HG03342 (cell line): ENCODE measurements at regions not wholly inside any gene's neighbourhood (a gene's known extent, or its start where the extent isn't known, plus 50 kb on each side); places are given as distances from the start of the nearest gene placed in this dataset.

Experiments
- ATAC-seq: cut with Tn5 transposase; IDR thresholded peaks from one replicate; pipeline ENCODE4 v1.9.1; 2021; ENCODE audit warnings: mild to moderate bottlenecking, moderate library complexity; ENCODE audit not compliant: unreplicated experiment

- ATAC-seq = no peak
These were observed 419.8 kb upstream of the NR2F2 start for GRCh38 chr15:95910643-95911212.

GRCh38 chr15:95911570-95912279 is 418.8 kb upstream of the NR2F2 start:
- ATAC-seq = no peak

GRCh38 chr15:95912280-95912625 is 418.2 kb upstream of the NR2F2 start:
- ATAC-seq = no peak

GRCh38 chr15:95912728-95913127 is 417.8 kb upstream of the NR2F2 start:
- no peak for ATAC-seq

- no peak for ATAC-seq
These were observed 413.9 kb upstream of the NR2F2 start for GRCh38 chr15:95916568-95916967.

GRCh38 chr15:95918525-95918924 is 412.0 kb upstream of the NR2F2 start:
- no peak for ATAC-seq

- no peak for ATAC-seq
These were observed 411.0 kb upstream of the NR2F2 start for GRCh38 chr15:95919460-95919859.

- ATAC-seq = no peak
These were observed 409.1 kb upstream of the NR2F2 start for GRCh38 chr15:95921404-95921803.

- no peak for ATAC-seq
These were observed 408.1 kb upstream of the NR2F2 start for GRCh38 chr15:95922431-95922830.

- ATAC-seq = no peak
These were observed 406.7 kb upstream of the NR2F2 start for GRCh38 chr15:95923792-95924191.

- no peak for ATAC-seq
These were observed 401.7 kb upstream of the NR2F2 start for GRCh38 chr15:95928822-95929221.

GRCh38 chr15:95929232-95929846 is 401.2 kb upstream of the NR2F2 start:
- peak; percentile 95 for ATAC-seq

- no peak for ATAC-seq
These were observed 399.7 kb upstream of the NR2F2 start for GRCh38 chr15:95930659-95931375.

- no peak for ATAC-seq
These were observed 398.9 kb upstream of the NR2F2 start for GRCh38 chr15:95931619-95932018.

GRCh38 chr15:95932141-95932540 is 398.4 kb upstream of the NR2F2 start:
- ATAC-seq = no peak

GRCh38 chr15:95932676-95933075 is 397.8 kb upstream of the NR2F2 start:
- no peak for ATAC-seq

GRCh38 chr15:95935852-95936251 is 394.6 kb upstream of the NR2F2 start:
- no peak for ATAC-seq

GRCh38 chr15:95937128-95937528 is 393.4 kb upstream of the NR2F2 start:
- no peak for ATAC-seq

GRCh38 chr15:95940431-95940985 is 390.0 kb upstream of the NR2F2 start:
- ATAC-seq = no peak

- no peak for ATAC-seq
These were observed 386.3 kb upstream of the NR2F2 start for GRCh38 chr15:95944193-95944592.

GRCh38 chr15:95944661-95945255 is 385.7 kb upstream of the NR2F2 start:
- no peak for ATAC-seq
